ENCODE measurements at regions not wholly inside any gene's neighbourhood (a gene's known extent, or its start where the extent isn't known, plus 50 kb on each side); places are given as distances from the start of the nearest gene placed in this dataset.

DNA sequence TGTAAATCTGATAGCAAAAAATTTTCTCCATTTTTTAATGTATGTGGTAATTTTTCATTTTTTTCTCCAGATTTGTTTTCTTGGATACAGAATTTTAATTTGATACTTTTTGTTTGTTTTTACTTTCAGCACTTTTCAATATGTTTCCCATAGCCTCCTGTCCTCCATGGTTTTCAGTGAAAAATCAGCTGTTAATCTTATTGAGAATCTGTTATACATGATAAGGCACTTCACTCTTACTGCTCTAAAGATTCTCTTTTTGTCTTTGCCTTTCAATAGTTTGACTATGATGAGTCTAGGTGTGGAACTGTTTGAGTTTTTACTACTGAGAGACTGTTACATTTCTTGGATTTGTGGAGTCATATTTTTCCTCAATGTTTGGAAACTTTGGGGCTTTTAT lies 455.7 kb upstream of the NUDT12 start:
- no peaks in the 10 kb centered on the region for H4K20me1 ChIP-seq (ENCODE audit: control insufficient read depth, insufficient read depth, insufficient read length)
- H3K9ac ChIP-seq (ENCODE audit: extremely low read depth, insufficient read length, low read length): no peak overlapping the region
- 0 out of 4 replicates have a peak, but pooled peaks cover 0 to 2% of the 10 kb centered on the region in 2 experiments for H3K4me1 Mint-ChIP-seq

More for the DNA sequence above, 455.7 kb upstream of the NUDT12 start:
- Histone ChIP-seq H2BK15ac (ENCODE audit: low read depth, low read length) (no peak overlapping the region), H2AFZ (ENCODE audit: low read length) (no peak overlapping the region), H2BK12ac (ENCODE audit: insufficient read length, low read depth, low read length) (no peak overlapping the region), H3K56ac (ENCODE audit: insufficient read length, low read depth, low read length) (no peak overlapping the region), H3K23ac (ENCODE audit: insufficient read length, low read depth, low read length) (no peak overlapping the region), H2BK120ac (ENCODE audit: low read depth, low read length, poor library complexity, severe bottlenecking) (no peak overlapping the region), H3K18ac (ENCODE audit: insufficient read length, low read depth, low read length) (no peak overlapping the region), H4K91ac (ENCODE audit: insufficient read length, low read depth, low read length) (no peak overlapping the region), H4K8ac (replicated peaks; ENCODE audit: insufficient read length, low read depth, low read length) (no peak overlapping the region), H3K79me2 (ENCODE audit: insufficient read depth, low read length) (no peaks in the 10 kb centered on the region), H3K14ac (ENCODE audit: insufficient read depth, low read length) (no peak overlapping the region), H3K4ac (ENCODE audit: low read depth, low read length) (no peak overlapping the region), H3K9me3 (ENCODE audit: control insufficient read depth, low read depth, low read length) (no peaks in the 10 kb centered on the region), H3K23me2 (ENCODE audit: insufficient read length, low read depth, low read length, poor library complexity, severe bottlenecking) (no peaks in the 10 kb centered on the region), H3K27me3 (ENCODE audit: insufficient read depth, low read length) (no peaks in the 10 kb centered on the region), H3K4me2 (ENCODE audit: insufficient read depth, insufficient read length, low read length) (no peak overlapping the region), H3K27ac (ENCODE audit: insufficient read length, low read depth, low read length) (no peak overlapping the region), H4K5ac (ENCODE audit: insufficient read length, low read depth, low read length) (no peak overlapping the region), H3K4me1 (ENCODE audit: insufficient read depth, low read length) (no peaks in the 10 kb centered on the region), H2BK5ac (ENCODE audit: insufficient read length, low read length) (no peak overlapping the region), H3K79me1 (ENCODE audit: insufficient read depth, low read depth, low read length, poor library complexity, severe bottlenecking) (no peaks in the 10 kb centered on the region), H2AK5ac (ENCODE audit: insufficient read length, low read length) (no peak overlapping the region), H3T11ph (ENCODE audit: low read length) (no peak overlapping the region), H2BK20ac (ENCODE audit: low read depth, low read length, poor library complexity, severe bottlenecking) (no peak overlapping the region)
- H3K4me3 Mint-ChIP-seq: no peak overlapping the region
- H3K27ac Mint-ChIP-seq: no peak overlapping the region
- peaks cover 8 to 19% (median 9%) of the 10 kb centered on the region in 3 experiments for H3K36me3 Mint-ChIP-seq (ENCODE audit: insufficient read depth in 1 of 3, low read depth in 3 of 3)
- no peak for DNase-seq
- no peaks in the 10 kb centered on the region for H3K27me3 Mint-ChIP-seq (ENCODE audit: low read depth)
- H3K9me3 Mint-ChIP-seq: peaks cover 11 to 16% of the 10 kb centered on the region in 2 experiments; a peak in 4 of 5 replicates
- TF ChIP-seq, protein P1, sequence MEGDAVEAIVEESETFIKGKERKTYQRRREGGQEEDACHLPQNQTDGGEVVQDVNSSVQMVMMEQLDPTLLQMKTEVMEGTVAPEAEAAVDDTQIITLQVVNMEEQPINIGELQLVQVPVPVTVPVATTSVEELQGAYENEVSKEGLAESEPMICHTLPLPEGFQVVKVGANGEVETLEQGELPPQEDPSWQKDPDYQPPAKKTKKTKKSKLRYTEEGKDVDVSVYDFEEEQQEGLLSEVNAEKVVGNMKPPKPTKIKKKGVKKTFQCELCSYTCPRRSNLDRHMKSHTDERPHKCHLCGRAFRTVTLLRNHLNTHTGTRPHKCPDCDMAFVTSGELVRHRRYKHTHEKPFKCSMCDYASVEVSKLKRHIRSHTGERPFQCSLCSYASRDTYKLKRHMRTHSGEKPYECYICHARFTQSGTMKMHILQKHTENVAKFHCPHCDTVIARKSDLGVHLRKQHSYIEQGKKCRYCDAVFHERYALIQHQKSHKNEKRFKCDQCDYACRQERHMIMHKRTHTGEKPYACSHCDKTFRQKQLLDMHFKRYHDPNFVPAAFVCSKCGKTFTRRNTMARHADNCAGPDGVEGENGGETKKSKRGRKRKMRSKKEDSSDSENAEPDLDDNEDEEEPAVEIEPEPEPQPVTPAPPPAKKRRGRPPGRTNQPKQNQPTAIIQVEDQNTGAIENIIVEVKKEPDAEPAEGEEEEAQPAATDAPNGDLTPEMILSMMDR (conservative IDR thresholded peaks at IDR 0.05): no peak
